ENCODE measurements at regions not wholly inside any gene's neighbourhood (a gene's known extent, or its start where the extent isn't known, plus 50 kb on each side); places are given as distances from the start of the nearest gene placed in this dataset.

GRCh38 chr10:128563387-128563786, 437.2 kb upstream of the MKI67 start:
- TF ChIP-seq, protein P1, sequence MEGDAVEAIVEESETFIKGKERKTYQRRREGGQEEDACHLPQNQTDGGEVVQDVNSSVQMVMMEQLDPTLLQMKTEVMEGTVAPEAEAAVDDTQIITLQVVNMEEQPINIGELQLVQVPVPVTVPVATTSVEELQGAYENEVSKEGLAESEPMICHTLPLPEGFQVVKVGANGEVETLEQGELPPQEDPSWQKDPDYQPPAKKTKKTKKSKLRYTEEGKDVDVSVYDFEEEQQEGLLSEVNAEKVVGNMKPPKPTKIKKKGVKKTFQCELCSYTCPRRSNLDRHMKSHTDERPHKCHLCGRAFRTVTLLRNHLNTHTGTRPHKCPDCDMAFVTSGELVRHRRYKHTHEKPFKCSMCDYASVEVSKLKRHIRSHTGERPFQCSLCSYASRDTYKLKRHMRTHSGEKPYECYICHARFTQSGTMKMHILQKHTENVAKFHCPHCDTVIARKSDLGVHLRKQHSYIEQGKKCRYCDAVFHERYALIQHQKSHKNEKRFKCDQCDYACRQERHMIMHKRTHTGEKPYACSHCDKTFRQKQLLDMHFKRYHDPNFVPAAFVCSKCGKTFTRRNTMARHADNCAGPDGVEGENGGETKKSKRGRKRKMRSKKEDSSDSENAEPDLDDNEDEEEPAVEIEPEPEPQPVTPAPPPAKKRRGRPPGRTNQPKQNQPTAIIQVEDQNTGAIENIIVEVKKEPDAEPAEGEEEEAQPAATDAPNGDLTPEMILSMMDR (IDR thresholded peaks at IDR 0.05; ENCODE audit: poor library complexity): no peak
- no peak for TF ChIP-seq EZH2 (IDR thresholded peaks at IDR 0.05; ENCODE audit: borderline replicate concordance)
